GM21381 (cell line): ENCODE measurements at regions not wholly inside any gene's neighbourhood (a gene's known extent, or its start where the extent isn't known, plus 50 kb on each side); places are given as distances from the start of the nearest gene placed in this dataset.
"Not testable (repeated sequence)": the region's sequence is repeated elsewhere in the genome, so short reads cannot be mapped to it uniquely, and the experiment has no call there.

Experiments used
- ATAC-seq: cut with Tn5 transposase; IDR thresholded peaks from one replicate; pipeline ENCODE4 v1.9.1; 2021; ENCODE audit warnings: mild to moderate bottlenecking, moderate library complexity; ENCODE audit not compliant: unreplicated experiment

DNA sequence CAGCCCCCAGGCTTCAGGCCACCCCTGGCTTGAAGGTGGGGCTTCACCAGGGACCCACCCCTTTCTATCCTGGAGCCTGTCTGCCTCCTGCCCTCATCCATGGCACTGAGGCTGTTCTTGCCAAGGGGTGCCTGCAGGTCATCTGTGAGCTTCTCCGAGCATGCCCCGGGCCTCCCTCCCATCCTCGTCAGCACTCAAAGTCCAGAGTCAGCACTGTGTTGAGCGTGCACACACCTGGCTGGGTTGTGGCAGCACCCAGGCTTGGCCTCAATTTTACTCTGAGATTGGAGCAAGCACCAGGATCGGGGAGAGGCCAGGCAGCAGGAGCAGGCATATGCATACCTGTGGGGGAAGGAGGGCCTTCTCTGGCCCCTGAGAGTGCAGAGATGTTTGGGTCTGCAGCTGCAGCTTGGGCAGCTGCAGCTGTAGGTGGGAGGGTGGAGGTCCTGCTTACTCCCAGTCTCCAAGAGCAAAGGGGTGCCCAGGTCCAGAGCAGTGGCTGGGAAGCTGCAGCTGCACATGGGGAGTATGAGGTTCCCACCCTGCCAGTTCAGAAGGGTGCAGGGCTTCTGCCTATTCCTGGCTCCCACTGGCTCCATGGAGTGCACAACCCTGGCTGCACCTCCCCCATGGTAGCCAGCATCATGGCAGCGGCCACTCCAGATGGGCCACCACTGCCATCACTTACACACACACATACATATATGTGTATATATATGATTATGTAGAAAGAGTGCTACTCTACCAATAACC lies 488.7 kb downstream of the JRKL start:
- ATAC-seq, result no peak

GRCh38 chr11:96882622-96883021 lies 492.8 kb downstream of the JRKL start:
- ATAC-seq, result not testable (repeated sequence)

DNA sequence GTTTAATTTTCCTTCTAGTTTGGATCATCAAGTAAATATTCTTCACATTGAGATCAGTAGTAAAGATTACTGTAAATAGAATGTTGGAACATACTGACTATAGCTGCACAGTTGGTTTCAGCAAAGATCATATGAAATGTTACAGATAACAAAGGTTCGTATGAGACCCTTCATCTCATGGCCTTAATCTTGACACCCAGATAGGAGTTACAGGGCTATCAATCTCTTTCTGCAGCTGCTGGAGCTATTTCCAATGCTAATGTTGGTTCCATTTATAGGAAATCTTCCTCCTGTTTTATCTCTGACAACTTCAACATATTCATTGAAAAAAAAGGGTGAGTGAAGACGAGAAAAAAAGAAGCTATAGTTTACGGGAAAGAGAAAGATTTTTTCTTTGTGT lies 495.6 kb downstream of the JRKL start:
- no peak for ATAC-seq

- no peak for ATAC-seq
These were observed 496.1 kb downstream of the JRKL start for GRCh38 chr11:96885912-96886311.

GRCh38 chr11:96893988-96894387 lies 504.2 kb downstream of the JRKL start:
- no peak for ATAC-seq

GRCh38 chr11:96894587-96894986 lies 504.8 kb downstream of the JRKL start:
- ATAC-seq, result no peak

- ATAC-seq, result no peak
These were observed 510.2 kb downstream of the JRKL start for GRCh38 chr11:96899971-96900370.

GRCh38 chr11:96905143-96905542 lies 515.3 kb downstream of the JRKL start:
- ATAC-seq, result no peak

DNA sequence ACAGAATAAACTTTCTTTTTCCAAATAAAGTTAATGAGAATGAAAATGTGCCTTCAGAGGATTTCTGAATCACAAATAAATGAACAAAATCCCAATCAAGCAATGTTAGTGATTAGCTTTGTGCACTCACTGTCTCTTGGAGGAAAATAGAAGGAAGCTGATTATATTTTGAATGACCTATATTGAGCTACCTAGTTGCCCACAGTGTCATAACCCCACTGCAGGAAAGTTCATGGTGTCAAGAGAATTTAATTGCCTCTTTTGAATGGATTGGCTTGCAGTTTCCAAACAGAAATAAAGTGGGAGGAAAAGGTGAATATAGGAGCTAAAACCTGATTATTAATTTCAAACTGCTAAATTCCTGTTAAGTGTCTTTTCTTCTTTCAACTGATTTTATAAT lies 515.9 kb downstream of the JRKL start:
- ATAC-seq, result no peak

- ATAC-seq, result no peak
These were observed 516.7 kb downstream of the JRKL start for GRCh38 chr11:96906476-96906875.

DNA sequence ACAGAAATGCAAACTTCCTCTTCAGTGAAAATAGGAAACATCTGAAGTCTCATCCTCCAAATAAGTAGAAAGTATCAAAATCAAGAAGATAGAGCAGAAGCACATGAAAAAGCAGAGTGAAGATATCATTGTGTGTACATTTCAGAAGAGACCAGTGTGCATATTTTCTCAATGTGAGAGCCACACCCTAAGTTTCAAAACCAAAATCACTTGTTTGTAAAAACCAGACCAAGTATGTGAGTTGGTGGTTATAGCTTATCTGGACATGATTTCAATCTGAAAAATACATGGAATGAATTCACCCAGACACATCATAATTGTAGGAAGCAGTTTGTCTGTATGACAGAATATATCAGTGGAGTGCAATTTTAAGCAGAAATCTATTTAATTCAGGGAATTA lies 536.0 kb downstream of the JRKL start:
- no peak for ATAC-seq

GRCh38 chr11:96940227-96940626 lies 550.4 kb downstream of the JRKL start:
- ATAC-seq, result no peak

GRCh38 chr11:96942855-96943254 lies 553.0 kb downstream of the JRKL start:
- no peak for ATAC-seq

- ATAC-seq, result no peak
These were observed 554.2 kb downstream of the JRKL start for GRCh38 chr11:96943970-96944369.

DNA sequence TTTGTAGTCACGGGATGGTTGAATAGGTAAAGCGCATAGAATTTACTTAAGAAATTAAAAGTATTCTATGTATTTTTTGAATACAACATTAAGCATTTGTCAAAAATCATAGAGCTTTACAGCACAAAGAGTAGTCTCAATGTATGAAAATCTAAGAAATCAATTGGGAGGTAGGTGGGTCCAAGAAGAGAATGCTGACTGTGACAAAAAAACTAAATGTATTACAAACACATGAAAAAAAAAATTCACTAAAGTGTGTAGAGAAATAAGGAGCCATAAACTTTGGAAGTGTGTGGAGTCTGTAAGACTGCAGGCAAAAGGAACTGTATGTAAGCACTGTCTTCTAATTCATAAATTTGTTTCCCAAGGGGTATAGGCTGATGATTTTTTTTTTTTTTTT lies 558.3 kb downstream of the JRKL start:
- no peak for ATAC-seq

- no peak for ATAC-seq
These were observed 559.7 kb downstream of the JRKL start for GRCh38 chr11:96949464-96949863.

DNA sequence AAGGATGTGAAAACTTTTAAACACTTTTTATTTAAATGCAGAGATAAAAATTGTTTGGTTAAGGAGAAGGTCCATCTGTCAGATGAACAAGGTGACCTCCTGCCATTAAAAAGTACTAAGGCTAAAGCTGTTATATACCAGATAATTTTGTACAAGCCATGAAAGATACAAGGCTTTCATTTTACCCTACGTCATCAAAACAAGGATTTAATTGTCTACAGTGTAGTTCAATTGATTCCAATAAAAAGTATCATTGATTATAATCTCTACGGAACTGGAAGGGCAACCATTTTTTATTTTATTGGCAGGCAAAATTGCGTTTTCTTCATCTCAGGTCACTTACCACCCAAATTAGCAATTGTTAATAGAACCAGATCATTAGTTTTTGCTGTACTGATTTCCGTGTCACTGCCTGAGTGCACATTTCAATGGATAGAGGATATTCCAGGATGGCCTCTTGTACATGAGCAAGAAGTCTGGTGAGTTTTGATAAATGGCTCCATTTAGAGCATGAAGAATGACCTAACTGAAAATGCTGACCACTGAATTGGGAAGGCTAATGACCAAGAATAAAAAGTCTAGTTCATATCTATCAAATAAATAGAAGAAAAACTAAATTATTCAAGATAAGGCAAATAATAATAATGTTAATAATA lies 564.9 kb downstream of the JRKL start:
- ATAC-seq, result no peak

- ATAC-seq, result no peak
These were observed 570.7 kb downstream of the JRKL start for GRCh38 chr11:96960476-96960875.

DNA sequence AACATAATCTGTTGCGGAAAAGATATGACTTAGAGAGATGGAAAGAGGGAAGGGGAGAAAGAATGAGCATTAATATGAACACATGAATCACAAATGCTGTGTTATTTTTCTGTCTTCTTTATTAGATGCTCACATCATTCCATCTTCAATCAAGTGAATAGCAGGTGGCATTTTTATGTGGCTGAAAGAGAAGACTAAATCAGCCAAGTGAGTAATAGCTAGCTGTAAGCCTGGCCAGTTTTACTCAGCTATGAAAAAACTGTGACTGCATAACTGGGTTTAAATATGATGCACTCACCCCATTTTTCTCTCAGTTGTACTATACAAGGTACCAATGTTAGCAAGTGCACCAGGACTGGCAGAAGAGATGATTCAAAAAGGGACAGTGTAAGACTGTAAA lies 571.1 kb downstream of the JRKL start:
- ATAC-seq, result no peak

GRCh38 chr11:96961931-96962330 lies 572.1 kb downstream of the JRKL start:
- ATAC-seq, result no peak

DNA sequence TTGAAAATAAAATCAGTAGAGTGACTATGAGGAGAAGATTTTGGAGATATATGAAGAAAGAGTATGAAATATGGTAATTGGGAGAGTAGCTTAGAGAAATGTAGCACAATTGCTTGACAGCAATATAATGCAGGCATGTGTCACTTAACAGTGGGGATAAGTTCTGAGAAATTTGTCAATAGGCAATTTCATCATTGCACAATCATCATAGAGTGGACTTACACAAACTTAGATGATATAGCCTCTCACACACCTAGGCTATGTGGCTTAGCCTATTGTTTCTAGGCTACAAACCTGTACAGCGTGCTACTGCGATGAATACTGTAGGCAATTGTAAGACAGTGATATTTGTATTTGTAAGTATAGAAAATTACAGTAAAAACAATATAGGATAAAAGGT lies 573.6 kb downstream of the JRKL start:
- no peak for ATAC-seq

- ATAC-seq, result no peak
These were observed 574.8 kb downstream of the JRKL start for GRCh38 chr11:96964661-96965060.

DNA sequence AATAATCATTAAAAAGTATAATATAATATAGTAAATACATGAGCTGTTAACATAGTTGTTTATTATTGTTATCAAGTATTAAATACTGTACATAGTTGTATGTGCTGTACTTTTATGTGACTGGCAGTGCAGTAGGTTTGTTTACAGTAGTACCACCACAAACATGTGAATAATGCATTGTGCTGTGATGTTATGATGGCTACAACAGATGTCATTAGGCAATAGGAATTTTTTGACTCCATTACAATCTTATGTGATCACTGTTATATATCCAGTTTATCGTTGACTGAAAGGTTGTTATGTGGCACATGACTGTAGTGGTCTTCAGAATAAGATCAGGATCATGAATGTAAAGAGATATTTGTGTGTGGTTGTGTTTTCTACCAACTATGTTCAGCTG lies 577.8 kb downstream of the JRKL start:
- no peak for ATAC-seq
